GM23248 (cell line): ENCODE measurements at regions not wholly inside any gene's neighbourhood (a gene's known extent, or its start where the extent isn't known, plus 50 kb on each side); places are given as distances from the start of the nearest gene placed in this dataset.

ENCODE experiments used
- DNase-seq: peaks from one replicate; pipeline ENCODE4 v3.0.0-alpha.2; 2015
- H2AFZ ChIP-seq: fragments of 200-600 bp; sonication (generic); 2 replicates; pipeline ENCODE4 v1.6.1; 2016; ENCODE audit warnings: antibody characterized with exemption
- H3F3A ChIP-seq: fragments of 200-600 bp; sonication (generic); 2 replicates; pipeline ENCODE4 v1.6.1; 2016; ENCODE audit warnings: mild to moderate bottlenecking, antibody characterized with exemption, mixed run types; ENCODE audit not compliant: insufficient read depth
- H3K27ac ChIP-seq: fragments of 200-600 bp; sonication (generic); 2 replicates; pipeline ENCODE4 v1.5.1; 2016; ENCODE audit warnings: mild to moderate bottlenecking
- H3K27me3 ChIP-seq: fragments of 200-600 bp; sonication (generic); replicated peaks from 2 replicates; pipeline ENCODE4 v1.6.1; 2016; ENCODE audit warnings: mild to moderate bottlenecking; ENCODE audit not compliant: insufficient read depth
- H3K36me3 ChIP-seq: fragments of 200-600 bp; sonication (generic); 2 replicates; pipeline ENCODE4 v1.6.1; 2016; ENCODE audit warnings: low read depth, mild to moderate bottlenecking
- H3K4me1 ChIP-seq: fragments of 200-600 bp; sonication (generic); 2 replicates; pipeline ENCODE4 v1.6.1; 2016; ENCODE audit warnings: mild to moderate bottlenecking; ENCODE audit not compliant: insufficient read depth
- H3K4me2 ChIP-seq: fragments of 200-600 bp; sonication (generic); one replicate; pipeline ENCODE4 v1.6.1; 2016; ENCODE audit warnings: mild to moderate bottlenecking; ENCODE audit not compliant: unreplicated experiment
- H3K4me3 ChIP-seq: fragments of 200-600 bp; sonication (generic); 2 replicates; pipeline ENCODE4 v1.5.1; 2016; ENCODE audit warnings: mild to moderate bottlenecking
- H3K79me2 ChIP-seq: fragments of 200-600 bp; sonication (generic); 2 replicates; pipeline ENCODE4 v1.6.1; 2016; ENCODE audit warnings: mild to moderate bottlenecking; ENCODE audit not compliant: insufficient read depth
- H3K9ac ChIP-seq: fragments of 200-600 bp; sonication (generic); 2 replicates; pipeline ENCODE4 v1.6.1; 2016; ENCODE audit warnings: mild to moderate bottlenecking
- H3K9me2 ChIP-seq: fragments of 200-600 bp; sonication (generic); 2 replicates; pipeline ENCODE4 v1.6.1; 2016; ENCODE audit warnings: mixed run types, mild to moderate bottlenecking, moderate library complexity; ENCODE audit not compliant: insufficient read depth
- H3K9me3 ChIP-seq: fragments of 200-600 bp; sonication (generic); one replicate; pipeline ENCODE4 v1.6.1; 2017; ENCODE audit warnings: low read depth
- H4K20me1 ChIP-seq: fragments of 200-600 bp; sonication (generic); 2 replicates; pipeline ENCODE4 v1.6.0; 2016; ENCODE audit not compliant: insufficient read depth
- EZH2 ChIP-seq: fragments of 200-600 bp; sonication (generic); IDR thresholded peaks from 2 replicates; pipeline ENCODE4 v1.6.1; 2018; ENCODE audit warnings: antibody characterized with exemption, mild to moderate bottlenecking; ENCODE audit not compliant: insufficient read depth, poor library complexity, severe bottlenecking
- EZH2phosphoT487 ChIP-seq: fragments of 200-600 bp; sonication (generic); IDR thresholded peaks from 2 replicates; pipeline ENCODE4 v1.6.1; 2018; ENCODE audit warnings: antibody characterized with exemption, moderate library complexity, mild to moderate bottlenecking, low read depth; ENCODE audit not compliant: insufficient read depth
- WGBS, 2 experiments: methylation state at CpG; one replicate each; pipeline ENCODE4 v1.1.6; 2015 to 2017; ENCODE audit warnings: low lambda C conversion rate in 2 of 2, low coverage in 1 of 2; ENCODE audit errors: missing lambda C conversion rate in 2 of 2; 5-methylcytosine and 5-hydroxymethylcytosine counted together
- in situ Hi-C: fragments of 300-500 bp; cut with MboI; formaldehyde crosslinking; loops from 2 replicates; pipeline ENCODE4 v1.15.0; 2020

DNA sequence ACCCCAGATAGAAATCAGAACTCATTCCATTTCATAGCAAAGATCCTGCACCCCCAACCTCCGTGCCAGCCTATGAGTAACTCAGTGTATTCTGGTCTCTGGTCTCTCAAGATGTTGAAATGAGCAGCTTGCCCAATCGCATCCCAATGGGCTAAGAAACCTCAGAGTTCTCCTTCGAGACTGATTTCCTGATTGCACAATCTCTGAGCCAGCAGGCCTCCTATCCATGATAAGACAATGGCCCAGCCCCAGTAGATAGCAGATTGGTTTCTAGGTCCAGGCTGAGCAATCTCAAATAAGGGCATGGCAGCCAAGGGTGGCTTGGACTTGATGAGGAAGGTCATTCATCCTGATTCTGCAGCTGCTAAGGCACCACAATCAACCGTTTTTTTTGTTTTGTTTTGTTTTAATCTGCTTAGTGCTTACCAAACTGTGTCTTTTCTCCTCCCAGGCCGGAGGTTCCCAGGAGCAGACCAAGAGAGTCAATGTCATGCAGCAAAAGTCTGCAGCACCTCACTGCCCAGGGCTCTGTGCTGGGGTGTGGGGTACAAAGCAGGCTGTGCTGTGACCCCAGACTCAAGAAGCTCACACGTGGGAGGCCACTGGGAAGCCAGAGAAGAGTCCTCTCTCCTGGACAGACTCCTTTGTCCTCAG lies 125.1 kb upstream of the NXT1 start:
- Histone ChIP-seq H3K4me1 (peaks cover 36% of the 10 kb centered on the region), H3K79me2 (no peaks in the 10 kb centered on the region), H3K27ac (peak overlapping the region; percentile 39), H3K9ac (no peak overlapping the region), H3K4me2 (no peak overlapping the region), H3F3A (peaks cover 23% of the 10 kb centered on the region), H4K20me1 (no peaks in the 10 kb centered on the region), H3K9me2 (no peaks in the 10 kb centered on the region), H3K9me3 (no peaks in the 10 kb centered on the region), H3K36me3 (no peaks in the 10 kb centered on the region), H2AFZ (no peak overlapping the region), H3K4me3 (no peak overlapping the region), H3K27me3 (no peaks in the 10 kb centered on the region)
- in situ Hi-C loops = loop anchor here (25.0 kb wide), 1 partner anchor 163 kb away; no protein-coding TSS in a partner anchor
- WGBS, 2 experiments = 33 to 36% methylated on average over 6 of the region's 6 CpGs
- DNase-seq = peak; percentile 95
- TF ChIP-seq EZH2phosphoT487 = no peak
- TF ChIP-seq EZH2 = no peak

DNA sequence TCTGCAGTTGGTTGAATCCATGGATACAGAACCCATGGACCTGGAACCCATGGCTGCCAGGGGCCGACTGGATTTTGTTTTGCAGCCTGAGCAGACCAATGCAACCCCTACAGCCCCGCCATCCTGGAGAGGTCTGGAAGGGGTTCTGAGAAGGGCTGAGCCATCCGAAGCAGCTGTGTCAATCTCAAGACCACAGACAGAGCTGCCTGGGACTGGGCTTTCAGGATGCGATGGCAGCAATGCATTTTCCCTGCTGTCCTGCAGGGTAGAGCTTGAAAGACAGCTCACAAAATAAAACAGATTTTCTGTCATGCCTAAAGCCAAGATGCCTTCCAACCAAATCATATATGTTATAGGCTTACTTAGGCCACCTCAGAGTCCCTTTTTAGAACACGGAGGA lies 125.8 kb upstream of the NXT1 start:
- no peak for TF ChIP-seq EZH2phosphoT487
- TF ChIP-seq EZH2 = no peak
- H3K4me1 ChIP-seq = peaks cover 36% of the 10 kb centered on the region
- H3F3A ChIP-seq = peaks cover 23% of the 10 kb centered on the region
- in situ Hi-C loops = loop anchor here (25.0 kb wide), 1 partner anchor 163 kb away; no protein-coding TSS in a partner anchor
- no peak overlapping the region for H3K4me3 ChIP-seq
- no peaks in the 10 kb centered on the region for H3K27me3 ChIP-seq
- no peak overlapping the region for H3K9ac ChIP-seq
- H3K79me2 ChIP-seq = no peaks in the 10 kb centered on the region
- peak overlapping the region; percentile 39; the same call in 1 of the 2 replicates for H3K27ac ChIP-seq
- H3K4me2 ChIP-seq = no peak overlapping the region
- no peaks in the 10 kb centered on the region for H3K9me2 ChIP-seq
- no peaks in the 10 kb centered on the region for H3K9me3 ChIP-seq
- H4K20me1 ChIP-seq = no peaks in the 10 kb centered on the region
- no peak overlapping the region for H2AFZ ChIP-seq
- H3K36me3 ChIP-seq = no peaks in the 10 kb centered on the region
- 92 to 99% methylated on average over 5 of the region's 5 CpGs for WGBS, 2 experiments
- no peak for DNase-seq

DNA sequence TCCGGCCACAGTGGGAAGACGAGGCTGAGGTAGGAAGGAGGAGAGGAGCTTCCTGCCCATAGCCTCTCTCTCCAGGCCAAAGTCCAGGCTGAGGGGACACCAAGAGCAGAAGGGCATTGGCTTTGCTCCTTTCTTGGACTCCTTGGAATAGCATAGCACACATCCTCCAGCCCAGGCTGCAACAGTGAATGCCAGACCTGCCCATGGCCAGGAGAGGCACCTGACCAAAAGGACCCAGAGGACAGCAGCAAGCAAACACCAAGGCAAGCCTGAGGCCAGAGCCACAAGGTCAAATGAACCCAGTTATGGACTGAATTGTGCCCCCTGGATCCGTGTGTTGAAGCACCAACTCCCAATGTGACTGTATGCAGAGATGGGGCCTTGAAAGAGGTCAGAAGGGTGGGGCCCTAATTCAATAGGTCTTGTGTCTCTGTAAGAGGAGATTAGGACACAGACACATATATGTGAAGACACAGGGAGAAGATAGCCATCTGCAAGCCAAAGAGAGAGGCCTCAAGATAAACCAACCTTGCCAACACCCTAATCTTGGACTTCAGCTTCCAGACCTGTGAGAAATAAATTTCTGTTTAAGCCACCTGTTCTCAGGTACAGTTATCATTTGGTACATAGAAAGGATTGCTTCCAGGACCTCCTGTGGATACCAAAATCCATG lies 126.5 kb upstream of the NXT1 start:
- H3K27ac ChIP-seq = no peak overlapping the region
- no peaks in the 10 kb centered on the region for H3K27me3 ChIP-seq
- peaks cover 18% of the 10 kb centered on the region for H3F3A ChIP-seq
- H4K20me1 ChIP-seq = no peaks in the 10 kb centered on the region
- H3K4me2 ChIP-seq = no peak overlapping the region
- no peak for DNase-seq
- H3K9ac ChIP-seq = no peak overlapping the region
- in situ Hi-C loops = no loop called here
- H3K4me1 ChIP-seq = peaks cover 31% of the 10 kb centered on the region
- no peak overlapping the region for H3K4me3 ChIP-seq
- no peaks in the 10 kb centered on the region for H3K9me2 ChIP-seq
- no peak for TF ChIP-seq EZH2phosphoT487
- TF ChIP-seq EZH2 = no peak
- H3K79me2 ChIP-seq = no peaks in the 10 kb centered on the region
- no peaks in the 10 kb centered on the region for H3K9me3 ChIP-seq
- no peaks in the 10 kb centered on the region for H3K36me3 ChIP-seq
- 76 to 77% methylated on average over 3 of the region's 3 CpGs for WGBS, 2 experiments
- no peak overlapping the region for H2AFZ ChIP-seq

DNA sequence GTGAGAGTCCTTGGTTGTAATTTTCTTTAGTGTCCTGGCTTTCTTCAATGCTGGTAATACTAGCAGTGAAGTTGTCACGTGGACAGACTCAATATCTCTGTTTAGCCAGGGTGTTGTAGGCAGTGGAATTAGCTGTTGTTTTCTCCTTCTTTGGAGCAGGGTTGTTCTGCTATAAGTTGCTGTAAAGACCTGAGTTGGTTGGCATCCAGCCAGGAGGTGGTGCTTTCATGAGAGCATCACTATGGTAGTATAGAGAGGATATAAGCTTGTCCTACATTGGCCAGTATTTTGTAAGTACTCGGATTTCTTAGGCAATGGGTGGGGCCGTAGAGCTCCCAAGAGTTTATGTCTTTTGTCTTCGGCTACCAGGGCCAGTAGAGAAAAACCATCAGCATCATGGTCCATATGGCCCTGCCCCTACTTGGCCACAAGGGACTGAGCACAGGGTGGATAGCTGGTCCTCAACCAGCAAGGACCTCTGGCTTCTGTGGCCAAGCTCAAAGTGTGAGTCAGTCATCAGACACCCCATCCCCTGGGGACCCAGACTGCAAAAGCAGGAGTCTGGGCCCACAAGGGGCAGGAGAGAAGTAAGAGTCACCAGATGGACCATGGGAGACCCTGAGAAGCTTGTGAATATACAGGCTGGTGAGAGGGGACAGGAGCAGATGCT lies 127.9 kb upstream of the NXT1 start:
- Histone ChIP-seq H3K4me3 (no peak overlapping the region), H3F3A (peaks cover 9% of the 10 kb centered on the region), H2AFZ (no peak overlapping the region), H4K20me1 (no peaks in the 10 kb centered on the region), H3K79me2 (no peaks in the 10 kb centered on the region), H3K4me2 (no peak overlapping the region), H3K9ac (no peak overlapping the region), H3K4me1 (peaks cover 23% of the 10 kb centered on the region), H3K27ac (no peak overlapping the region), H3K27me3 (no peaks in the 10 kb centered on the region), H3K9me3 (no peaks in the 10 kb centered on the region), H3K36me3 (no peaks in the 10 kb centered on the region), H3K9me2 (no peaks in the 10 kb centered on the region)
- peak; percentile 15 for DNase-seq
- TF ChIP-seq EZH2phosphoT487 (no peak), EZH2 (no peak)
- WGBS, 2 experiments = 81 to 85% methylated on average over 4 of the region's 4 CpGs
- in situ Hi-C loops = no loop called here
